ENCODE measurements at regions not wholly inside any gene's neighbourhood (a gene's known extent, or its start where the extent isn't known, plus 50 kb on each side); places are given as distances from the start of the nearest gene placed in this dataset.

DNA sequence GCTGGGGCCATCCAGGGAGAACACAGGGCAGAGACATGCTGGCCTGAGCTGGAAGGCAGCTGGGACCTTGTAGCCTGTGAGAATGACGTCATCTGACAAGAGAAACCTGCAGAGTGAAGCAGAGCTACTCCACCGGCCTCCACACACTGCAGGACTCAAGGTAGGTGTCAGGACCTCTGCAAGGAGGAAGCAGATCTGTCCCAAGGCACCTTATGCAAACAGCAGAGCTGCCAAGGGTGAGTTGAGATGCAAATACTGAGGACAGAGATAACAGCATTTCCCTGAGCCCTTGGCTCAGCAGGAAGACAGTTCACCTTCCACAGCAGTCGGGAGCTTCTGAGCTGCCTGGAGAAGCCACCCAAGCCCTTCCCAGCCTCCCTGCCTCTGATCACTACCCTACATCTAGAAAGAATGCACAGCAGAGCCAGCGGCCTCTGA is 51.9 kb upstream of the IGSF9B start:
- TF ChIP-seq, protein P1, sequence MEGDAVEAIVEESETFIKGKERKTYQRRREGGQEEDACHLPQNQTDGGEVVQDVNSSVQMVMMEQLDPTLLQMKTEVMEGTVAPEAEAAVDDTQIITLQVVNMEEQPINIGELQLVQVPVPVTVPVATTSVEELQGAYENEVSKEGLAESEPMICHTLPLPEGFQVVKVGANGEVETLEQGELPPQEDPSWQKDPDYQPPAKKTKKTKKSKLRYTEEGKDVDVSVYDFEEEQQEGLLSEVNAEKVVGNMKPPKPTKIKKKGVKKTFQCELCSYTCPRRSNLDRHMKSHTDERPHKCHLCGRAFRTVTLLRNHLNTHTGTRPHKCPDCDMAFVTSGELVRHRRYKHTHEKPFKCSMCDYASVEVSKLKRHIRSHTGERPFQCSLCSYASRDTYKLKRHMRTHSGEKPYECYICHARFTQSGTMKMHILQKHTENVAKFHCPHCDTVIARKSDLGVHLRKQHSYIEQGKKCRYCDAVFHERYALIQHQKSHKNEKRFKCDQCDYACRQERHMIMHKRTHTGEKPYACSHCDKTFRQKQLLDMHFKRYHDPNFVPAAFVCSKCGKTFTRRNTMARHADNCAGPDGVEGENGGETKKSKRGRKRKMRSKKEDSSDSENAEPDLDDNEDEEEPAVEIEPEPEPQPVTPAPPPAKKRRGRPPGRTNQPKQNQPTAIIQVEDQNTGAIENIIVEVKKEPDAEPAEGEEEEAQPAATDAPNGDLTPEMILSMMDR (IDR thresholded peaks at IDR 0.05; ENCODE audit: low read depth, low read length), result no peak

DNA sequence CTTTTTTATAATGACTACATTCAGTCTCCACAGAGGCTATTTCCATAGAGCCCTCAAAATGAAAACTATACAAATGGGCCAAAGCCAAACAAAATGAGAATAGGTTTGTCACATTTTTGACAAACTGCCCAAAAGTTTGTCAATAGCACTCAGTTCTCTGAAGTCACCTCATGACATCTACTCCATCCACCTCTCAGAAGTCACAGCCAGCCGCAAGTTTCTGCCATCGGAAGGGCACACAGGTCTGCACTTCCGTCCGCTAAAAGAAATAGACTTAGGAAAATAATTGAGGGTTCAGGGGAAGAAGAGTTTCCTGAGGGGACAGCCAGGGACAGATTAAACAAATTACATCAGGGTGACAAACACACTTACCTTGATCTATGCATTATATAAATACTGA is 55.4 kb upstream of the JAM3 start:
- TF ChIP-seq, protein P1 (IDR thresholded peaks at IDR 0.05; ENCODE audit: low read depth, low read length), result no peak
- no peak overlapping the region for H3K4me3 ChIP-seq (ENCODE audit: low read depth, low read length)

More for the DNA sequence above, 51.9 kb upstream of the IGSF9B start:
- no peak overlapping the region for H3K4me3 ChIP-seq (ENCODE audit: low read depth, low read length)

DNA sequence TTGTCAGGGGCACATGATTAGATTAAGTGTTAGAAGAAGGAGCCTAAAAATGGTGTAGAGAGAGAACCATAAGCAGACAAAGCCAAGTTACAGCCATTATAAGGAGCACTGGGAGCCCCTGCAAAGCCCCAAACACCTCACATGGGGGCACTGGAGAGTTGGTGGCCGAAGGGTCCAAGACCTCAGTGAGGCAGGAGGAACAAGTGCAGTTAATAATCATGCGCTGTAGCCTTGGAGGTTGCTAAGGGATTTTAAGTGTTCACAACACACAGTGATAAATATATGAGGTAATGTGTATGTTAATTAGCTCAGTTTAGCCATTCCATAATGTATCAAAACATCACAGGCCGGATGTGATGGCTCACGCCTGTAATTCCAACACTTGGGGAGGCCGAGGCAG is 54.4 kb upstream of the JAM3 start:
- TF ChIP-seq, protein P1 (IDR thresholded peaks at IDR 0.05; ENCODE audit: low read depth, low read length), result peak; percentile 16; the same call in 1 of the 2 replicates
- H3K4me3 ChIP-seq (ENCODE audit: low read depth, low read length), result no peak overlapping the region

DNA sequence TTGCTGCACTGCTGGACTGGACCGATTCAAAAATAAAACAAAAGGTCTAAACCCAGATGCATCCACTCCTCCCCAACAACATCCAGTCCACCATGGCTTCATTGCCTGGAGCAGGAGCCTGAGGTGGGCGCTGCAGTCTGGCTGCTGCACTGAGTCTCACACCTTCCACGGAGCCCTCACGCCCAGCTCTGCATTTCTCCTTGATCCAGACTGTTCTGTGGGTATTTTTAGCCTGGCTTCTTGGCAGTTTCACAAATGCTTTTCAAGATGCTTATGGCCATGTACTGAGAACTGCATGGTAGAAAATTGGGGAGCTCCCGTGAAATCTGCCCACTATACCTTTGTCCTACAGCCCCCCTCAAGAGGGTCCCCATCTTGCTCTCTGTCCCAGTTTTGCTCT is 53.3 kb upstream of the JAM3 start:
- TF ChIP-seq, protein P1 (IDR thresholded peaks at IDR 0.05; ENCODE audit: low read depth, low read length), result no peak
- H3K4me3 ChIP-seq (ENCODE audit: low read depth, low read length), result no peak overlapping the region

DNA sequence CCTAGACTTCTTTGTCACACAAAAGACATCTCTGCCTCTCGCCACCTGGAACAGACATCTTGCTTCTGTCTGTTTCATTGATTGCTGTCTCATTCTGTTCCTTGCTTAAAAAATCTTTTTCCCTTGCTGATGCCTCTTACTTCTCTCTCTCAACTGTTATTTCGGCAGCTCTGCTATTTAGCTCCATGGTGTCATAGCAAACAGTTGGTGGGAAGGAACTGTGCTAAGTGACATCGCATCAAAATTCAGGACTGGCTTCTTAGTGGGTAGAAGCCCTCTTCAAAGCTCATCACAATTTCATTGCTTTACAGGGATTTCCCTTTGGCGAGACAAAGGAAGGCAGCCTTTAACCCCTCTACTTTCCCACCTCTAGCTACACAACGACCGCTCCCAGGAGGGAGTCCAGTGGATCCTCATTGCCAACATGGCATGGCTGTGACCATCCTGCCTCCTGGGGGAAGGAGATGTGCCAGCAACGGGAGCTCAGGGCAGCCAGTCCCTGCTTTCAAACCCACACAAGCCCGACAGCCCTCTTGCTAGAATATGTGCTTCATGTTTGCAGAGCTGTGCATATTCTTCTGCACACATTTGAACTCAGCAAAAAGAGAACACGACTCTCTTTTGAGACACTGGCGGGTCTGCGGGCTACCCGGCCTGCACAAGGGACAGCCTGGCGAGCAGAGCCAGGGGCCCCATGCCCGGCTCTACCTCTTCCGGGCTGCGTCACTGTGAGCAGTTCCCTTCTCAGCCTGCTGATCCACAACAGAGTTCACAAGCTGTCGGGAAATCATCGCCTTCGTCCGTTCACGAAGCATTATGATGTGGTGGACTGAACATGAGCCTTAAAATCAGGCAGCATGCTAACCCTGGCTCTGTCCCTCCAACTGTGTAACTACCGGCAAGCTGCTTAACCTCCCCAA is 51.1 kb upstream of the JAM3 start:
- TF ChIP-seq, protein P1 (IDR thresholded peaks at IDR 0.05; ENCODE audit: low read depth, low read length), result no peak
- H3K4me3 ChIP-seq (ENCODE audit: low read depth, low read length), result no peak overlapping the region

Measured in WI38 (cell line).